HG03432 (cell line): ENCODE measurements at regions not wholly inside any gene's neighbourhood (a gene's known extent, or its start where the extent isn't known, plus 50 kb on each side); places are given as distances from the start of the nearest gene placed in this dataset.

ENCODE experiments used
- ATAC-seq: cut with Tn5 transposase; IDR thresholded peaks from one replicate; pipeline ENCODE4 v1.9.1; 2021; ENCODE audit warnings: mild to moderate bottlenecking, moderate library complexity; ENCODE audit not compliant: unreplicated experiment

- ATAC-seq, result no peak
Measured at GRCh38 chr4:41454423-41454822, 83.5 kb upstream of the LIMCH1 start.

GRCh38 chr4:41455206-41455605 is 82.8 kb upstream of the LIMCH1 start:
- ATAC-seq, result no peak

DNA sequence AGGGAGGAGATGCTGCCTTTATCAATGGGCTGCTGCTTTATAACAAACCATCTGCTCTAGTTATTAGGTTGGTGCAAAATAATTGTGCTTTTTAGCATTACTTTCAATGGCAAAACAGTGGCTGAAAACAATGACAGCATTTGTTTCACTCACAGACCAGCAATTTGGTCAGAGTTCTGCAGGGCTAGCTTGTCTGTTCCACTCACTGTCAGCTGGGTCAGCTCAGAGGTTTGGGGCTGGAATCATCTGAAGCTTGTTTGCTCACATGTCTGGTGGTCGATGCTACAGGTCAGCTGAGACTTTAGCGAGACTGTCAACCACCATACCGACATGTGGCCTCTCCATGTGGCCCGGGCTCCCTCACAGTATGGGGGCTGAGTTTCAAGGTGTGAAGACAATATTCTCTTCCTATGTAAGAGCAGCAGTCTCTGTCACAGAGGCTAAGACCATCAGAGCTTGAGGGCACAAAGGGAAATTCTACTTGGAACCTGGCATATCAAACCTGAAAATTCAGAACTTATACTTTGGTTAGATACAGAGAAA is 81.3 kb upstream of the LIMCH1 start:
- no peak for ATAC-seq

- no peak for ATAC-seq
Measured at GRCh38 chr4:41458689-41459088, 79.3 kb upstream of the LIMCH1 start.

DNA sequence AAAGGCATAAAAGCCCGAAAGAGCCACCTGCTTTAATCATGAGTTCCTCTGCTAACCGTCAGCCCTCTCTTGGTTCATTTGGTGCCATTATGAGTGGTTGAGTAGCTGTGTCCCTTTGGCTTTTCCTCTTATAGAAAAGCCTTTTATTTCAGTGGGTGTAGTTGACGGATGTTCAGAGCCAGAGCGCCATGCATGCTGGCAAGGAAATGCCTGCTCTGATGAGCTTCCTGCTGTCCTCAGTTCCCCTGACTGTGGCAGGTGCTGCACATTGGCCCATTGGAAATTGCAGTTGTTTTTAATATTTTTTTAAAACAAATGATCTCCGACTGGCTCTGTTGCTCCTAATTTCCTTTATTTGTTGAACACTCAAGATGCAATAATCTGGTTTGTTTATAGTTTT is 77.3 kb upstream of the LIMCH1 start:
- ATAC-seq, result no peak

DNA sequence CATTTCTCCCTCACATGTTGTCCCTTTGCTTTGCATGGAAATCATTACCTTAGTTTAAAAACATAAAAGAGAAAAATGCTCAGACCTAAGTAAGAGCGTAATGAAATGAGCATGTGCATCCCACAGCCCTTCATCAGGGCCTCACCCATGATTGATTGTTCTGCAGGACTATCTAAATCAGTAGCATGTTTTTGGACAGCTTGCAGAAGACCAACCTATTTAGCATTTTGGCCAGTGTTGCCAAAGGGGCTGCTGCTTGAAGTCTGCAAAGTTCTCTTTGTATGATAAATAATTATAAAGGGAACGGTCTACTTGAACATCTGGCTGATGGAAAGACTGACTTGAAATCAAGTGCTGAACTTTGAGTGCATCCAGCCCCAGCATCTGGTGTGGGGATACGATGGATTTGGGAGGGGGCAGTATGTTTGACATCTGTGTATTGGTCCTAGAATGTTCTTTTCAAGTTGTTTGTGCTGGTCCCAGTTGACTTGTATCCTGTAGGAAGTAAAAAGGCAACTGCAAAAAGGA is 76.1 kb upstream of the LIMCH1 start:
- no peak for ATAC-seq

DNA sequence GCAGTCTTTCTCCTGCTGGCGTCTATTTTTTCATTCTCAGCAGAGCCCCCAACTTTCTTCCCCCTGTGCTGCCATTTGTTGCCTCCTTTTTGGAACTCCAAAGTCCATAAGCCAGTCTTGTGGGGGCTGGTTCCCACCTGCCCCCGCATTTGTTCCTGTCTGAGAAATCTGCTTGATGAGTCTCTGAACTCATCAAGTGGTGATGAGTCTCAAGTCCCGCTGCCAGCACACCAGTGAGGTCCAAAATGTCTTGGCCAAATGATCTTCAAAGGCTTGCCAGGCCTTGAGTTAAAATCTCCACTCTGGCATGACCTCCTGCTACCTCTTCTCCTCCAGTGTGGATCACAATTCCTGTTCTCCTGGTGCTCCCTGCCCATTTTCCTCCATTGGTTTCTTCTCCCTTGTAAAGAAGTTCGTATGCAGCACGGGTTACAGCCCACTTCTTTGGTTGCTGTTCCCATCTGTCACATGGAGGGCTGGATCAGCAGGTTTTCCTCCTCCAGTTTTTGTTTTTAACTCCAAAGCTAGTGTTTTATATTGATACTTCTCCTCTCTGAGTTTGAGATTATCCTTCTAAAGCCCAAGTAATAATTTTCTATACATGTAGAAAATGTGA is 72.7 kb upstream of the LIMCH1 start:
- ATAC-seq, result no peak

DNA sequence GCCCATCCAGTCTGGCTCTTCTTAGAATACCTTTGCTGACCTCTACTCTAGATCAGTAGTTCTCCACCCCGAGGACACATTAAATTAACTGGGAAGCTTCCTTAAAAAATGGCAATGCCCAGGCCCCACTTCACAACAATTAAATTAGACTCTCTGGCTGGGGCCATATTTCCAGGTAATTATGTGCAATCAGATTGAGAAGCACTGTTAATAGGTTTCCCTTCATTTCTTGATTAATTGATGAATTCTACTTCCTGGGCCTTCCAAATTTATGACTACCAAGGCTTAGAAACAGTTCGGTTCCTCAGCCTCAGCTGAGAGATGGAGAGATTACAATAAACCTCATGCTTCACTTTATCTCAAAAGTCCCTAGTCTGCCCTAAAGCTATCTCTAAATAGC is 71.7 kb upstream of the LIMCH1 start:
- ATAC-seq, result no peak

- no peak for ATAC-seq
Measured at GRCh38 chr4:41468122-41468521, 69.8 kb upstream of the LIMCH1 start.

DNA sequence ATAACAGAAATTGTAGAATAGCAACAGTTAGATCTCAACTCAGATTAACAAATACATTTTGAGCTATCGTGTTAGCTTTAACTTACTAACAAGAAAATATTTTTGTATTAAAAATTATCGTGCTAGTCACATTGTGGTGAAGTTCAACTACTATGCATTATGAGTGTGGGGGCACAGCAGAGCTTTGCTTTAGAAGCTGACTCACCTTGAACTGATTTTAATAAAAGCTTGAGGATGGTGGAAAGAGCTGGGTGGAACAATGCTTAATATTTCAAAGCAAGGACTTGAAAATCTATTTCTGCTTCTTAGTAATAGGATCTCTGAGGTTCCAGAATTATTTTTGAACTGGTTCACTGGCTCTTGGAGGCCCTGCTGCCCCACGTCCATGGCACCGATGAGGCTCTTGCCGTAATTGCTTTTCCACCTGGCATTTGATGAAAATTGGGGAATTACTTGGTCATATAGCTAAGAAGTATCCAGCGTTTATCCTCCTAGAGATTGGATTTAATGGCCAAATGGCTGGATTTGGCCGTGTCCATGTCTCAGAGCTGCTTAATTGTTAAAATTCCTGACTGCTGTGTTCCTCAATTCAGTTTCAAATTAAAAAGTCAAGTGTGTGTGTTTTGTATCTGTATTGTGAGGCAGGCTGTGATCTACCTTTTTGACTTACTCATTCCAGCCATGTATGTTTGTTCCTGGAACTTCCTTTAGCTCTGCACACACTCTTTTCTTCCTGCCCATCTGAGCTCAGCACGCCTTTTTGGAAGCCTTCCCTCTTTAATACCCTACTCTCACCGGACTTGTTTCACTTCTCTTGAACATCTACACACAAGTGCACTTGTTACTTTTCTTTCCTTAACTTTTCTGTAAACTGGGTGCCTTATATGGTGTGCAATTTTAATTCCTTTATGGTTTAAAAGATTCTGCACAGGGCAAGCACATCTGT is 66.6 kb upstream of the LIMCH1 start:
- no peak for ATAC-seq

- ATAC-seq, result no peak
Measured at GRCh38 chr4:41472081-41472480, 65.9 kb upstream of the LIMCH1 start.

- ATAC-seq, result no peak
Measured at GRCh38 chr4:41473176-41473575, 64.8 kb upstream of the LIMCH1 start.

GRCh38 chr4:41475402-41475801 is 62.6 kb upstream of the LIMCH1 start:
- no peak for ATAC-seq

- no peak for ATAC-seq
Measured at GRCh38 chr4:41476310-41476885, 61.6 kb upstream of the LIMCH1 start.

DNA sequence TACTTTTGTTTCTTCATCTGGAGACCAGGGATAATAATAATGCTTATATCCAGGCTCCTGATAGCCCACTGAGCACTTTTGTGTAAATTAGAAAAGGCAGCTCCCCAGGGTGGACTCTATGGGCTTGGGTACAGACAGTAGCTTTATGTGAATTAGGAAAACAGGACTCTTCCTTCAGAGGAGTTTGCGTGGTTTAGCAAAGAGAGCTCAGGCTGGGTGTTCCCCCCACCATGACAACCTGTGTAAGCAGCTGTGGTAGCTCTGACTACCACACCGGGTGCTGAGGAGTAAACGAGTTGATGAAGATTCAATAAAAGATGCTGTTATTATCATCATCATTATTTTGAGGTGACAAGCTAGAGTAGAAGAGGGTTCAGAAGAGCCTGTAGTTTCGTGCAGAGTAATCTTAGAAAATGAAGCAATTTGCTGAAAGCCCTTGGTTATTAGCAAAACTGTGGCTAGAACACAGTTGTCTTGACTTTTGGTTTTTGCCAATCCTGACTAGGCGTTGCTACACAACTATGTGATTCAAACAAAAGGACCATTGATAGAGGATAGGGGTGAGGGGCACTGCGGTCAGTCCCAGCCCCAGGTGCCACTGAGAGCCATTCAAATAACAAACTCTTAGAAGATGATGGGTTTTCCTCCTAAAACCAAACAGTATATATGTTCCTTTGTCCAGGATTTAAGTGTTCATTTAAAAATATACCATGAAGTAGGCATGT is 60.6 kb upstream of the LIMCH1 start:
- ATAC-seq, result no peak

DNA sequence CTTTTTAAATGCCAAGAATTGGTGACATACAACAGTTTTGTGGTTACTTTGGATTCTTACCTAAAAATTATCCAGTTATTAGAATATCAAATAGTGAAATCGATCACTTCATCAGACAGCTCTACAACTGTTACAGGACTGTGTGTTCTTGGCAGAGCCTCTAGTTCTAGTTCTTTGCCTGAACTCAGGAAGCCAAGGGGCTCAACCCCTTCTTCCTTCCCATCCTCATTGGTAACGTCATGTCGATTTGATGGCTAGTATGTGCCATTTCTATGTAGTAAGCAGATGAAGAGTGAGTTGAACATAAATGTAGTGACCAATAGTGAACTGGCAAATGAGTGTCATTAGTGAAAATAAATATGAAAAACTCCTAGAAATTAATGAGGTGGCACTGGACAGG is 59.4 kb upstream of the LIMCH1 start:
- no peak for ATAC-seq

GRCh38 chr4:41480896-41481311 is 57.1 kb upstream of the LIMCH1 start:
- ATAC-seq, result no peak

DNA sequence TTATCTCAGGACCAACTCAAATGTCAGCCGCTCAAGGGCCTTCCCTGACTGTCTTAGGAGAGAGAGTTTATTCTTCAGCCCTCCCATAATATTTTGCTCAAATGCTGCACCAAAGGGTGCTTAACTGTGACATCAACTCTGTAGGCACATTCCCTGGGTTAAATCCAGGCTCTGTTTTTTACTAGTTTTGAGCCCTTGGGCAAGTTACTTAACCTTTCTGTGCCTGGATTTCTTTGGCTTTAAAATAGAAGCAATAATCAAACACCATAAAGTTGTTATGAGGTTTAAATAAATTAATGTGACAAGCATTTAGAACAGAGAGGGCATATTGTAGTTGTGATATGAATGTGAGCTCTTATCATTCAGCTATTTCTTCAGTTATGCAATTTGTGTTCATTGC is 54.2 kb upstream of the LIMCH1 start:
- ATAC-seq, result no peak

DNA sequence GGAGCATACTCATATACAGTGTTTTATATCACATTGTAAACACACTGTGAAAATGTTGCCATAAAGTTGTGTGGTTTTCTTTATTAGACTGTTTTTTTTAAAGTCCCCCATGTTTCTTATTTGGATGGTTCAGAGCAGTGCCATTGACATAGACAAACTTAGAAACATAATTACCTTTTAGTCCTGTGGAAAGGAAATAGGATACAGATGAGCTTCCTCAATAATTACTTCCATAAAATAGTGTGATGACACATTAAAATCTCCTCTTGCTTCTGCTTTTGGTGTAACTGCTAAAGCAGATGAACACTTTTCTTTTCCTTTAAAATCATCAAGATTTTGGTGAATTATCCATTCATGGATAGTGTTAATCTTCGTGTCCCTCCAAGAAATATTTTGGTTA is 52.9 kb upstream of the LIMCH1 start:
- no peak for ATAC-seq

- no peak for ATAC-seq
Measured at GRCh38 chr4:41487868-41488440, 50.0 kb upstream of the LIMCH1 start.
